ENCODE measurements at regions not wholly inside any gene's neighbourhood (a gene's known extent, or its start where the extent isn't known, plus 50 kb on each side); places are given as distances from the start of the nearest gene placed in this dataset.

DNA sequence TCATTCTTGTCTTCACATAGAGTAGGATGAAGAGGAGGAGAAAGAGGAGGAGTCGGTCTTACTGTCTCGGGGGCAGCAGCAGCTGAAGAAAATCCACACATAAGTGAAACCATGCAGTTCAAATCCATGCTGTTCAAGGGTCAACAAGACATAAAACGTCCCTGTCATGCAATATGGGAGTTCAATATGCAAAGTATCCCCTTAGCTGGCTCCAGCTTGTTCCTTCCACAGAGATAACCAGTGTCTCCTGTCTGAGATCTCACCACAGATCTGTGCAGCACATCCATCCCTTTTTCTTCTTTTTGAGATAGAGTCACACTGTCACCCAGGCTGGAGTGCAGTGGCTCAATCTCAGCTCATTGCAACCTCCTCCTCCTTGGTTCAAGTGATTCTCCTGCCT is 357.5 kb downstream of the GALC start:
- TF ChIP-seq POLR2A (IDR thresholded peaks at IDR 0.05; ENCODE audit: insufficient read depth in 1 of 2, low read depth in 2 of 2, low read length in 2 of 2) (no peak), ZNF234 (CRISPR knock-in tag; conservative IDR thresholded peaks at IDR 0.05) (no peak), ZZZ3 (CRISPR knock-in tag; IDR thresholded peaks at IDR 0.05; ENCODE audit: borderline replicate concordance) (no peak), JUND (CRISPR knock-in tag; IDR thresholded peaks at IDR 0.05) (no peak)
